ENCODE measurements at regions not wholly inside any gene's neighbourhood (a gene's known extent, or its start where the extent isn't known, plus 50 kb on each side); places are given as distances from the start of the nearest gene placed in this dataset.
A peak's percentile ranks its signal among the peaks of the same experiment; 100 is the strongest.

DNA sequence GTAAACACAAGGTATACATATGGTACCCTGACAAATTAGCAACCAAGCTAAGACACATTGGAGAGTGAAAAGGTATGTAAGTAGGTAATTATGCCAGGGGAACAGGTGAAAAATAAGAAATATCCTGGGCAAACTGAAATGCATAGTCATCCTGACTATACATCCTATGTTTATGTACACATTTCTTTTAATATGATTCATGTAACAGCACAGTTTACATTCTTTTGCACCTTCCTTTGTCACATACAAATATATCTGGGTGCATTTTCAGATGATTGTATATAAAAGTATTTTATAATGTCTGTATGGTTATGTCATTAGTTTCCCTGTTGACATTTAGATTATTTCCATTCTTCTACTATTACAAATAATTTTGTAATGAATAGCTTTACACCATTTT lies 1146.9 kb downstream of the EFNA5 start:
- Histone ChIP-seq H3K9me3 (ENCODE audit: control insufficient read depth in 2 of 3, insufficient read depth in 1 of 3, low read length in 3 of 3) (no peaks in the 10 kb centered on the region), H3K4me3 (ENCODE audit: low read length in 3 of 3) (no peak overlapping the region), H3K4me1 (ENCODE audit: control insufficient read depth in 2 of 3, insufficient read depth in 2 of 3, low read depth in 1 of 3, low read length in 3 of 3) (no peaks in the 10 kb centered on the region), H3K36me3 (ENCODE audit: control insufficient read depth in 2 of 3, insufficient read depth in 3 of 3, low read length in 3 of 3) (no peaks in the 10 kb centered on the region), H3K27ac (ENCODE audit: low read depth in 2 of 2, low read length in 2 of 2) (no peak overlapping the region), H3K9ac (ENCODE audit: low read length in 3 of 3) (no peak overlapping the region), H3K27me3 (ENCODE audit: control insufficient read depth, insufficient read depth, low read length) (no peaks in the 10 kb centered on the region)
- DNase-seq (no peak), FAIRE-seq (no peak)
- TF ChIP-seq, protein P1, sequence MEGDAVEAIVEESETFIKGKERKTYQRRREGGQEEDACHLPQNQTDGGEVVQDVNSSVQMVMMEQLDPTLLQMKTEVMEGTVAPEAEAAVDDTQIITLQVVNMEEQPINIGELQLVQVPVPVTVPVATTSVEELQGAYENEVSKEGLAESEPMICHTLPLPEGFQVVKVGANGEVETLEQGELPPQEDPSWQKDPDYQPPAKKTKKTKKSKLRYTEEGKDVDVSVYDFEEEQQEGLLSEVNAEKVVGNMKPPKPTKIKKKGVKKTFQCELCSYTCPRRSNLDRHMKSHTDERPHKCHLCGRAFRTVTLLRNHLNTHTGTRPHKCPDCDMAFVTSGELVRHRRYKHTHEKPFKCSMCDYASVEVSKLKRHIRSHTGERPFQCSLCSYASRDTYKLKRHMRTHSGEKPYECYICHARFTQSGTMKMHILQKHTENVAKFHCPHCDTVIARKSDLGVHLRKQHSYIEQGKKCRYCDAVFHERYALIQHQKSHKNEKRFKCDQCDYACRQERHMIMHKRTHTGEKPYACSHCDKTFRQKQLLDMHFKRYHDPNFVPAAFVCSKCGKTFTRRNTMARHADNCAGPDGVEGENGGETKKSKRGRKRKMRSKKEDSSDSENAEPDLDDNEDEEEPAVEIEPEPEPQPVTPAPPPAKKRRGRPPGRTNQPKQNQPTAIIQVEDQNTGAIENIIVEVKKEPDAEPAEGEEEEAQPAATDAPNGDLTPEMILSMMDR (IDR thresholded peaks at IDR 0.05; ENCODE audit: borderline replicate concordance, extremely low read depth, insufficient read depth): no peak
- intact Hi-C loops (cut with DNase I): no loop called here

DNA sequence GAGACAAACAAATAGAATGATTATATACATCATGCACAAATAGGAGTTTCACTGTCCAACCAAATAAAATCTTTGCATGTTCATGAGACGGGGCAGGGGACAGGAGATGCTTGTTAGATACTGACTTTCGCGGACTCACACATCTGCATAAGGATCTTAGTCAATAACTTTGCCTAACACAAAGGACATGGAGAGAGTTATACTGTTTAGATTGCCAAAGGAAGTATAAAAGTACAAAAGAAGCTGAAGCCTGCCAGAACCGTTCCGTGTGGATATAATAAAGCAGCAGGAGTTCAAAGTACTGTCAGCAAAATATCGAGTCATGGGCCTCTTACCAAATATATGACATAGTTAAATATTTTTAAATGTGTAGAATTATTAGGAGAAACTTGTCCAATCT lies 1148.4 kb downstream of the EFNA5 start:
- intact Hi-C loops (cut with DNase I): no loop called here
- Histone ChIP-seq H3K27ac (ENCODE audit: low read depth in 2 of 2, low read length in 2 of 2) (no peak overlapping the region), H3K9me3 (ENCODE audit: control insufficient read depth in 2 of 3, insufficient read depth in 1 of 3, low read length in 3 of 3) (no peaks in the 10 kb centered on the region), H3K4me1 (ENCODE audit: control insufficient read depth in 2 of 3, insufficient read depth in 2 of 3, low read depth in 1 of 3, low read length in 3 of 3) (no peaks in the 10 kb centered on the region), H3K36me3 (ENCODE audit: control insufficient read depth in 2 of 3, insufficient read depth in 3 of 3, low read length in 3 of 3) (no peaks in the 10 kb centered on the region), H3K9ac (ENCODE audit: low read length in 3 of 3) (no peak overlapping the region), H3K27me3 (ENCODE audit: control insufficient read depth, insufficient read depth, low read length) (no peaks in the 10 kb centered on the region), H3K4me3 (ENCODE audit: low read length in 3 of 3) (no peak overlapping the region)
- TF ChIP-seq, protein P1 (IDR thresholded peaks at IDR 0.05; ENCODE audit: borderline replicate concordance, extremely low read depth, insufficient read depth): no peak
- FAIRE-seq (no peak), DNase-seq (no peak)

DNA sequence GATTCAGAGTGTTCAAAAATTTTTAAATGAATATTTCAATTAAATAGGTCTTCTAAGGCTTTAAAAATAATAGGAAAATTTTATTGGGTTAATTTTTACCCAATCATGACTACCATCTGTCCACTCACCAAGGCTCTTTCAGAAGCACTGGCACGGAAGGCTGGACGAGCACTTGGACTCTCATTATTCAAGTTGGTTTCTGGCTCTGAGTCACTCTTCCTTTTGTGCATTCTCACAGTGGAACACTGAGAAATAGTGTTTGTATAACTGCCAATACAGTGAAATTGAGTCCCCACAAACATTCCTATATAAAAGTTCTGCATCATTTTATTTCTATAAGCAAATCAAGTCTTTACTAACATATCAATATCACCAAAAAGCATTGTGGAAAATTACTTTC lies 1149.0 kb downstream of the EFNA5 start:
- Histone ChIP-seq H3K4me1 (ENCODE audit: control insufficient read depth in 2 of 3, insufficient read depth in 2 of 3, low read depth in 1 of 3, low read length in 3 of 3) (no peaks in the 10 kb centered on the region), H3K27ac (ENCODE audit: low read depth in 2 of 2, low read length in 2 of 2) (no peak overlapping the region), H3K9me3 (ENCODE audit: control insufficient read depth in 2 of 3, insufficient read depth in 1 of 3, low read length in 3 of 3) (no peaks in the 10 kb centered on the region), H3K36me3 (ENCODE audit: control insufficient read depth in 2 of 3, insufficient read depth in 3 of 3, low read length in 3 of 3) (no peaks in the 10 kb centered on the region), H3K4me3 (ENCODE audit: low read length in 3 of 3) (no peak overlapping the region), H3K27me3 (ENCODE audit: control insufficient read depth, insufficient read depth, low read length) (no peaks in the 10 kb centered on the region), H3K9ac (ENCODE audit: low read length in 3 of 3) (no peak overlapping the region)
- DNase-seq (peak in 1 of 5 donors; percentile 3), FAIRE-seq (no peak)
- TF ChIP-seq, protein P1 (IDR thresholded peaks at IDR 0.05; ENCODE audit: borderline replicate concordance, extremely low read depth, insufficient read depth): no peak
- intact Hi-C loops (cut with DNase I): no loop called here

DNA sequence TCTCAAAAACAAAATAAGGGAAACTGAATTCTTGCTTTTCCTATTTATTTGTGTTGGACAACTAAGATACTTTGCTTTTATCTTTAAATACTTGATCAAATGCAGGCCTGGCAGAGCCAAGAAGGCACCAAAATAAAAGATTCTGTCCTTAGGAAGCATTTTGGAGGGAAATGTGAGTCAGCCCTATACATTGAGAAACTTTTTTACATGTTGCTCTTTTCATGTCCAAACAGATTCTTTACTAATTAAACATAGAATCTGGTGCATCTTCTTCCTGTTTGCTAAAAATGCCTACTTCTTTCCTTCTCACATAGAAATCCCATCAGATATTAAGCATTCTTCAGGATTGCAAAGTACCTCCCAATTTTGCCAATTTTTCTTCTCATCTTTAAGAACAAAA lies 1160.4 kb downstream of the EFNA5 start:
- no peak overlapping the region for H3K4me3 ChIP-seq (ENCODE audit: low read length in 3 of 3)
- intact Hi-C loops (cut with DNase I): no loop called here
- no peak for FAIRE-seq
- no peak overlapping the region for H3K9ac ChIP-seq (ENCODE audit: low read length in 3 of 3)
- H3K27ac ChIP-seq (ENCODE audit: low read depth in 2 of 2, low read length in 2 of 2): no peak overlapping the region
- H3K36me3 ChIP-seq (ENCODE audit: control insufficient read depth in 2 of 3, insufficient read depth in 3 of 3, low read length in 3 of 3): no peaks in the 10 kb centered on the region
- H3K27me3 ChIP-seq (ENCODE audit: control insufficient read depth, insufficient read depth, low read length): no peaks in the 10 kb centered on the region
- no peaks in the 10 kb centered on the region for H3K9me3 ChIP-seq (ENCODE audit: control insufficient read depth in 2 of 3, insufficient read depth in 1 of 3, low read length in 3 of 3)
- no peaks in the 10 kb centered on the region for H3K4me1 ChIP-seq (ENCODE audit: control insufficient read depth in 2 of 3, insufficient read depth in 2 of 3, low read depth in 1 of 3, low read length in 3 of 3)
- TF ChIP-seq, protein P1 (IDR thresholded peaks at IDR 0.05; ENCODE audit: borderline replicate concordance, extremely low read depth, insufficient read depth): no peak
- no peak for DNase-seq
